ENCODE measurements at regions not wholly inside any gene's neighbourhood (a gene's known extent, or its start where the extent isn't known, plus 50 kb on each side); places are given as distances from the start of the nearest gene placed in this dataset.

GRCh38 chr22:49094151-49094550 is 733.5 kb downstream of the BRD1 start:
- Histone ChIP-seq H3K9me3 (ENCODE audit: control insufficient read depth, insufficient read depth, low read length) (no peaks in the 10 kb centered on the region), H3K27ac (ENCODE audit: low read length) (no peak overlapping the region), H3K4me1 (ENCODE audit: control insufficient read depth, insufficient read depth, low read length) (no peaks in the 10 kb centered on the region), H3K27me3 (ENCODE audit: control insufficient read depth, insufficient read depth, low read length) (no peaks in the 10 kb centered on the region), H3K36me3 (ENCODE audit: control insufficient read depth, insufficient read depth, low read length) (no peaks in the 10 kb centered on the region), H3K4me3 (ENCODE audit: low read length) (no peak overlapping the region)
- DNase-seq (no peak), ATAC-seq (no peak)
- H3K9me3 Mint-ChIP-seq: no peaks in the 10 kb centered on the region
- no peak overlapping the region for H3K4me3 Mint-ChIP-seq
- no peaks in the 10 kb centered on the region for H3K36me3 Mint-ChIP-seq
- TF ChIP-seq CTCF (IDR thresholded peaks at IDR 0.05): no peak
- no peaks in the 10 kb centered on the region for H3K4me1 Mint-ChIP-seq
- intact Hi-C loops (cut with micrococcal nuclease): no loop called here
- H3K27me3 Mint-ChIP-seq (ENCODE audit: low read depth in 2 of 2): no peaks in the 10 kb centered on the region
- 17% methylated on average over 7 of the region's 7 CpGs for WGBS (ENCODE audit: insufficient coverage)
- H3K27ac Mint-ChIP-seq: no peak overlapping the region

GRCh38 chr22:49093192-49093880 is 734.3 kb downstream of the BRD1 start:
- intact Hi-C loops (cut with micrococcal nuclease): no loop called here
- Mint-ChIP-seq H3K27me3 (ENCODE audit: low read depth in 2 of 2) (no peaks in the 10 kb centered on the region), H3K4me1 (no peaks in the 10 kb centered on the region), H3K4me3 (no peak overlapping the region), H3K9me3 (no peaks in the 10 kb centered on the region), H3K27ac (no peak overlapping the region), H3K36me3 (no peaks in the 10 kb centered on the region)
- H3K27me3 ChIP-seq (ENCODE audit: control insufficient read depth, insufficient read depth, low read length): no peaks in the 10 kb centered on the region
- no peaks in the 10 kb centered on the region for H3K36me3 ChIP-seq (ENCODE audit: control insufficient read depth, insufficient read depth, low read length)
- DNase-seq (no peak), ATAC-seq (no peak)
- no peaks in the 10 kb centered on the region for H3K4me1 ChIP-seq (ENCODE audit: control insufficient read depth, insufficient read depth, low read length)
- H3K27ac ChIP-seq (ENCODE audit: low read length): no peak overlapping the region
- 85% methylated on average over 23 of the region's 23 CpGs for WGBS (ENCODE audit: insufficient coverage)
- H3K9me3 ChIP-seq (ENCODE audit: control insufficient read depth, insufficient read depth, low read length): no peaks in the 10 kb centered on the region
- no peak for TF ChIP-seq CTCF (IDR thresholded peaks at IDR 0.05)
- no peak overlapping the region for H3K4me3 ChIP-seq (ENCODE audit: low read length)

- Mint-ChIP-seq H3K9me3 (no peaks in the 10 kb centered on the region), H3K27me3 (ENCODE audit: low read depth in 2 of 2) (no peaks in the 10 kb centered on the region), H3K4me3 (no peak overlapping the region), H3K36me3 (no peaks in the 10 kb centered on the region), H3K27ac (no peak overlapping the region), H3K4me1 (no peaks in the 10 kb centered on the region)
- ATAC-seq: no peak
- no peak for DNase-seq
- no peaks in the 10 kb centered on the region for H3K27me3 ChIP-seq (ENCODE audit: control insufficient read depth, insufficient read depth, low read length)
- WGBS (ENCODE audit: insufficient coverage): 88% methylated on average over 14 of the region's 15 CpGs
- no peak for TF ChIP-seq CTCF (IDR thresholded peaks at IDR 0.05)
- H3K9me3 ChIP-seq (ENCODE audit: control insufficient read depth, insufficient read depth, low read length): no peaks in the 10 kb centered on the region
- no peak overlapping the region for H3K27ac ChIP-seq (ENCODE audit: low read length)
- no peaks in the 10 kb centered on the region for H3K4me1 ChIP-seq (ENCODE audit: control insufficient read depth, insufficient read depth, low read length)
- no peak overlapping the region for H3K4me3 ChIP-seq (ENCODE audit: low read length)
- H3K36me3 ChIP-seq (ENCODE audit: control insufficient read depth, insufficient read depth, low read length): no peaks in the 10 kb centered on the region
- intact Hi-C loops (cut with micrococcal nuclease): no loop called here
Observed at GRCh38 chr22:49092716-49093115, 735.0 kb downstream of the BRD1 start.

GRCh38 chr22:49091917-49092545 is 735.6 kb downstream of the BRD1 start:
- DNase-seq: no peak
- H3K4me3 Mint-ChIP-seq: no peak overlapping the region
- TF ChIP-seq CTCF (IDR thresholded peaks at IDR 0.05): no peak
- WGBS (ENCODE audit: insufficient coverage): 69% methylated on average over 13 of the region's 13 CpGs
- no peaks in the 10 kb centered on the region for H3K36me3 ChIP-seq (ENCODE audit: control insufficient read depth, insufficient read depth, low read length)
- no peaks in the 10 kb centered on the region for H3K9me3 Mint-ChIP-seq
- H3K27ac ChIP-seq (ENCODE audit: low read length): no peak overlapping the region
- no peaks in the 10 kb centered on the region for H3K4me1 ChIP-seq (ENCODE audit: control insufficient read depth, insufficient read depth, low read length)
- H3K27me3 Mint-ChIP-seq (ENCODE audit: low read depth in 2 of 2): no peaks in the 10 kb centered on the region
- H3K4me3 ChIP-seq (ENCODE audit: low read length): no peak overlapping the region
- no peaks in the 10 kb centered on the region for H3K36me3 Mint-ChIP-seq
- H3K4me1 Mint-ChIP-seq: no peaks in the 10 kb centered on the region
- intact Hi-C loops (cut with micrococcal nuclease): no loop called here
- no peak for ATAC-seq
- no peak overlapping the region for H3K27ac Mint-ChIP-seq
- no peaks in the 10 kb centered on the region for H3K9me3 ChIP-seq (ENCODE audit: control insufficient read depth, insufficient read depth, low read length)
- no peaks in the 10 kb centered on the region for H3K27me3 ChIP-seq (ENCODE audit: control insufficient read depth, insufficient read depth, low read length)
